ENCODE measurements at regions not wholly inside any gene's neighbourhood (a gene's known extent, or its start where the extent isn't known, plus 50 kb on each side); places are given as distances from the start of the nearest gene placed in this dataset.

DNA sequence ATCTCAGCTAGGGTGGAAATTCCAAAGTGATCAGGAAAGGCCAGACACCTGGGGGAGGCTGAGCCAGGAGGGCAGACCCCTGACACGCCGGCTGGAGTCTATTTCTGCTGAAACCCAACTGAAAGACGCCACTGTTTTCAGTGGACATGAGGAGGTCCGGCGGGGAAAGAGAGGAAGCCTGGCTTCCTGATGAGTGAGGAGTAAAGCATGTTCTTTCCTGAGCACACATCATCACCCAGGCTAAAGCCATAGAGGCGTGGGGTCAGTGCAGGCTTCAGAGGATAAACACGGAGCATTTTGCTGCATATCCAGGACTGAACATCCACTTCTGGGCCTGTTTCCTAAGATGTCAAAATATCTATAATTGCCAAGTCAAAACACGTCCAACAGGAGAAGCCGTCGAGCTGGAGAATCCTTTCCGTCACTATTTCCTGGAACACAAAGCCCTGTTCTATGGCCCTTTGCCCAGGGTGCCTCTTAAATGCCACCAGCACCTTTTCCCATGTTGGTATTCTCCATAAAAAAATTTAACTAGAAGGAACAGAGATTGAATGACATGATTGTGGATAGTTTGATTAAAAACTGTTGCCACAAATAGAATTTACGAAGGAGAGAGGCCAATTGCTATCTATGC lies 597.9 kb upstream of the ADAMTS16 start:
- H3K27ac Mint-ChIP-seq: no peak overlapping the region
- Histone ChIP-seq H3F3A (replicated peaks; ENCODE audit: low read depth) (no peaks in the 10 kb centered on the region), H3K9me2 (ENCODE audit: insufficient read depth) (peaks cover 14% of the 10 kb centered on the region), H3K4me1 (ENCODE audit: insufficient read depth) (peaks cover 25% of the 10 kb centered on the region; the same call in 1 of the 2 replicates), H3K79me2 (replicated peaks; ENCODE audit: insufficient read depth) (no peaks in the 10 kb centered on the region), H3K27ac (ENCODE audit: low read depth) (no peak overlapping the region), H3K36me3 (ENCODE audit: insufficient read depth) (no peaks in the 10 kb centered on the region), H3K4me2 (peak overlapping the region; percentile 48; the same call in 1 of the 2 replicates), H3K4me3 (no peak overlapping the region), H3K27me3 (ENCODE audit: insufficient read depth) (no peaks in the 10 kb centered on the region), H4K20me1 (replicated peaks; ENCODE audit: insufficient read depth) (no peaks in the 10 kb centered on the region), H2AFZ (no peak overlapping the region)
- H3K36me3 Mint-ChIP-seq (ENCODE audit: low read depth): peaks cover 4% of the 10 kb centered on the region; the same call in 1 of the 3 replicates
- no peak overlapping the region for H3K4me3 Mint-ChIP-seq
- no peaks in the 10 kb centered on the region; the same call in 2 of the 3 replicates for H3K9me3 Mint-ChIP-seq
- ATAC-seq (no peak), DNase-seq (ENCODE audit: low spot score) (no peak)
- peaks cover 4% of the 10 kb centered on the region for H3K27me3 Mint-ChIP-seq (ENCODE audit: insufficient read depth, low read depth, poor library complexity)
- TF ChIP-seq EZH2 (IDR thresholded peaks at IDR 0.05; ENCODE audit: low read depth, unreplicated experiment) (no peak), POLR2AphosphoS5 (IDR thresholded peaks at IDR 0.05; ENCODE audit: low read depth) (no peak), CREB1 (CRISPR knock-in tag; IDR thresholded peaks at IDR 0.05; ENCODE audit: low read depth) (no peak), NANOG (IDR thresholded peaks at IDR 0.05; ENCODE audit: borderline replicate concordance) (no peak), ETS1 (IDR thresholded peaks at IDR 0.05) (no peak), ZNF462 (CRISPR knock-in tag; IDR thresholded peaks at IDR 0.05) (no peak), JUNB (IDR thresholded peaks at IDR 0.05; ENCODE audit: unreplicated experiment) (no peak), ZNF331 (CRISPR knock-in tag; IDR thresholded peaks at IDR 0.05; ENCODE audit: low read depth) (no peak), EZH2phosphoT487 (IDR thresholded peaks at IDR 0.05; ENCODE audit: unreplicated experiment) (no peak), ZNF114 (CRISPR knock-in tag; IDR thresholded peaks at IDR 0.05) (no peak), STAT1 (IDR thresholded peaks at IDR 0.05; ENCODE audit: unreplicated experiment) (no peak)
- TF ChIP-seq, protein P1, sequence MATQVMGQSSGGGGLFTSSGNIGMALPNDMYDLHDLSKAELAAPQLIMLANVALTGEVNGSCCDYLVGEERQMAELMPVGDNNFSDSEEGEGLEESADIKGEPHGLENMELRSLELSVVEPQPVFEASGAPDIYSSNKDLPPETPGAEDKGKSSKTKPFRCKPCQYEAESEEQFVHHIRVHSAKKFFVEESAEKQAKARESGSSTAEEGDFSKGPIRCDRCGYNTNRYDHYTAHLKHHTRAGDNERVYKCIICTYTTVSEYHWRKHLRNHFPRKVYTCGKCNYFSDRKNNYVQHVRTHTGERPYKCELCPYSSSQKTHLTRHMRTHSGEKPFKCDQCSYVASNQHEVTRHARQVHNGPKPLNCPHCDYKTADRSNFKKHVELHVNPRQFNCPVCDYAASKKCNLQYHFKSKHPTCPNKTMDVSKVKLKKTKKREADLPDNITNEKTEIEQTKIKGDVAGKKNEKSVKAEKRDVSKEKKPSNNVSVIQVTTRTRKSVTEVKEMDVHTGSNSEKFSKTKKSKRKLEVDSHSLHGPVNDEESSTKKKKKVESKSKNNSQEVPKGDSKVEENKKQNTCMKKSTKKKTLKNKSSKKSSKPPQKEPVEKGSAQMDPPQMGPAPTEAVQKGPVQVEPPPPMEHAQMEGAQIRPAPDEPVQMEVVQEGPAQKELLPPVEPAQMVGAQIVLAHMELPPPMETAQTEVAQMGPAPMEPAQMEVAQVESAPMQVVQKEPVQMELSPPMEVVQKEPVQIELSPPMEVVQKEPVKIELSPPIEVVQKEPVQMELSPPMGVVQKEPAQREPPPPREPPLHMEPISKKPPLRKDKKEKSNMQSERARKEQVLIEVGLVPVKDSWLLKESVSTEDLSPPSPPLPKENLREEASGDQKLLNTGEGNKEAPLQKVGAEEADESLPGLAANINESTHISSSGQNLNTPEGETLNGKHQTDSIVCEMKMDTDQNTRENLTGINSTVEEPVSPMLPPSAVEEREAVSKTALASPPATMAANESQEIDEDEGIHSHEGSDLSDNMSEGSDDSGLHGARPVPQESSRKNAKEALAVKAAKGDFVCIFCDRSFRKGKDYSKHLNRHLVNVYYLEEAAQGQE (IDR thresholded peaks at IDR 0.05; ENCODE audit: unreplicated experiment): no peak
- TF ChIP-seq, protein P2, sequence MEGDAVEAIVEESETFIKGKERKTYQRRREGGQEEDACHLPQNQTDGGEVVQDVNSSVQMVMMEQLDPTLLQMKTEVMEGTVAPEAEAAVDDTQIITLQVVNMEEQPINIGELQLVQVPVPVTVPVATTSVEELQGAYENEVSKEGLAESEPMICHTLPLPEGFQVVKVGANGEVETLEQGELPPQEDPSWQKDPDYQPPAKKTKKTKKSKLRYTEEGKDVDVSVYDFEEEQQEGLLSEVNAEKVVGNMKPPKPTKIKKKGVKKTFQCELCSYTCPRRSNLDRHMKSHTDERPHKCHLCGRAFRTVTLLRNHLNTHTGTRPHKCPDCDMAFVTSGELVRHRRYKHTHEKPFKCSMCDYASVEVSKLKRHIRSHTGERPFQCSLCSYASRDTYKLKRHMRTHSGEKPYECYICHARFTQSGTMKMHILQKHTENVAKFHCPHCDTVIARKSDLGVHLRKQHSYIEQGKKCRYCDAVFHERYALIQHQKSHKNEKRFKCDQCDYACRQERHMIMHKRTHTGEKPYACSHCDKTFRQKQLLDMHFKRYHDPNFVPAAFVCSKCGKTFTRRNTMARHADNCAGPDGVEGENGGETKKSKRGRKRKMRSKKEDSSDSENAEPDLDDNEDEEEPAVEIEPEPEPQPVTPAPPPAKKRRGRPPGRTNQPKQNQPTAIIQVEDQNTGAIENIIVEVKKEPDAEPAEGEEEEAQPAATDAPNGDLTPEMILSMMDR (conservative IDR thresholded peaks at IDR 0.05; ENCODE audit: low read depth in 2 of 2): no peak
- peaks cover 31% of the 10 kb centered on the region for H3K4me1 Mint-ChIP-seq

Data from GM23338 (cell line).